ENCODE measurements at regions not wholly inside any gene's neighbourhood (a gene's known extent, or its start where the extent isn't known, plus 50 kb on each side); places are given as distances from the start of the nearest gene placed in this dataset.

GRCh38 chr3:181790561-181790960 is 78.8 kb downstream of the SOX2 start:
- Mint-ChIP-seq H3K27ac (no peak overlapping the region), H3K27me3 (ENCODE audit: insufficient read depth) (no peaks in the 10 kb centered on the region), H3K4me1 (peaks cover 18% of the 10 kb centered on the region), H3K9me3 (no peaks in the 10 kb centered on the region), H3K36me3 (ENCODE audit: low read depth) (no peaks in the 10 kb centered on the region), H3K4me3 (no peak overlapping the region)
- Histone ChIP-seq H3K4me3 (ENCODE audit: low read length) (no peak overlapping the region), H3K27me3 (ENCODE audit: control insufficient read depth, insufficient read depth, low read length, poor library complexity, severe bottlenecking) (no peaks in the 10 kb centered on the region), H3K27ac (ENCODE audit: low read depth, low read length) (no peak overlapping the region), H3K4me1 (ENCODE audit: control insufficient read depth, insufficient read depth, low read length) (peaks cover 7% of the 10 kb centered on the region), H3K9ac (ENCODE audit: extremely low read depth, low read length, poor library complexity, severe bottlenecking) (no peak overlapping the region), H3K9me3 (ENCODE audit: control insufficient read depth, low read length) (no peaks in the 10 kb centered on the region), H3K36me3 (ENCODE audit: control insufficient read depth, insufficient read depth, low read length) (no peaks in the 10 kb centered on the region)
- DNase-seq: no peak
- WGBS, 2 experiments (ENCODE audit: insufficient coverage in 1 of 2, insufficient read length in 1 of 2): 89 to 96% methylated on average over 7 of the region's 7 CpGs
- no peak for TF ChIP-seq CTCF (conservative IDR thresholded peaks at IDR 0.05)

GRCh38 chr3:181791056-181791955 is 79.6 kb downstream of the SOX2 start:
- H3K4me1 ChIP-seq (ENCODE audit: control insufficient read depth, insufficient read depth, low read length): peaks cover 7% of the 10 kb centered on the region
- no peak overlapping the region for H3K27ac Mint-ChIP-seq
- no peak overlapping the region for H3K9ac ChIP-seq (ENCODE audit: extremely low read depth, low read length, poor library complexity, severe bottlenecking)
- H3K9me3 Mint-ChIP-seq: no peaks in the 10 kb centered on the region
- 87 to 88% methylated on average over 6 to 7 of the region's 7 CpGs for WGBS, 2 experiments (ENCODE audit: insufficient coverage in 1 of 2, insufficient read length in 1 of 2)
- H3K27me3 ChIP-seq (ENCODE audit: control insufficient read depth, insufficient read depth, low read length, poor library complexity, severe bottlenecking): no peaks in the 10 kb centered on the region
- H3K4me1 Mint-ChIP-seq: peaks cover 18% of the 10 kb centered on the region
- H3K4me3 ChIP-seq (ENCODE audit: low read length): no peak overlapping the region
- no peak overlapping the region for H3K4me3 Mint-ChIP-seq
- H3K27ac ChIP-seq (ENCODE audit: low read depth, low read length): no peak overlapping the region
- no peaks in the 10 kb centered on the region for H3K27me3 Mint-ChIP-seq (ENCODE audit: insufficient read depth)
- no peaks in the 10 kb centered on the region for H3K36me3 Mint-ChIP-seq (ENCODE audit: low read depth)
- no peak for DNase-seq
- no peaks in the 10 kb centered on the region for H3K36me3 ChIP-seq (ENCODE audit: control insufficient read depth, insufficient read depth, low read length)
- TF ChIP-seq CTCF (conservative IDR thresholded peaks at IDR 0.05): no peak
- no peaks in the 10 kb centered on the region for H3K9me3 ChIP-seq (ENCODE audit: control insufficient read depth, low read length)

- Histone ChIP-seq H3K36me3 (ENCODE audit: control insufficient read depth, insufficient read depth, low read length) (no peaks in the 10 kb centered on the region), H3K4me3 (ENCODE audit: low read length) (no peak overlapping the region), H3K27ac (ENCODE audit: low read depth, low read length) (no peak overlapping the region), H3K9me3 (ENCODE audit: control insufficient read depth, low read length) (no peaks in the 10 kb centered on the region), H3K27me3 (ENCODE audit: control insufficient read depth, insufficient read depth, low read length, poor library complexity, severe bottlenecking) (no peaks in the 10 kb centered on the region), H3K4me1 (ENCODE audit: control insufficient read depth, insufficient read depth, low read length) (peaks cover 7% of the 10 kb centered on the region), H3K9ac (ENCODE audit: extremely low read depth, low read length, poor library complexity, severe bottlenecking) (no peak overlapping the region)
- no peaks in the 10 kb centered on the region for H3K9me3 Mint-ChIP-seq
- H3K27me3 Mint-ChIP-seq (ENCODE audit: insufficient read depth): no peaks in the 10 kb centered on the region
- no peak for TF ChIP-seq CTCF (conservative IDR thresholded peaks at IDR 0.05)
- no peak overlapping the region for H3K27ac Mint-ChIP-seq
- H3K36me3 Mint-ChIP-seq (ENCODE audit: low read depth): no peaks in the 10 kb centered on the region
- H3K4me1 Mint-ChIP-seq: peaks cover 20% of the 10 kb centered on the region
- H3K4me3 Mint-ChIP-seq: no peak overlapping the region
- no peak for DNase-seq
- 88 to 93% methylated on average over 7 of the region's 7 CpGs for WGBS, 2 experiments (ENCODE audit: insufficient coverage in 1 of 2, insufficient read length in 1 of 2)
Measured at GRCh38 chr3:181793006-181793405, 81.3 kb downstream of the SOX2 start.
